HG02610 (cell line): ENCODE measurements at regions not wholly inside any gene's neighbourhood (a gene's known extent, or its start where the extent isn't known, plus 50 kb on each side); places are given as distances from the start of the nearest gene placed in this dataset.
A peak's percentile ranks its signal among the peaks of the same experiment; 100 is the strongest.
"Not testable (repeated sequence)": the region's sequence is repeated elsewhere in the genome, so short reads cannot be mapped to it uniquely, and the experiment has no call there.

Source experiments
- ATAC-seq: cut with Tn5 transposase; IDR thresholded peaks from one replicate; pipeline ENCODE4 v1.9.1; 2021; ENCODE audit warnings: mild to moderate bottlenecking, moderate library complexity; ENCODE audit not compliant: unreplicated experiment

GRCh38 chr12:80045594-80045993 is 53.7 kb upstream of the OTOGL start:
- ATAC-seq, result no peak

- peak; percentile 88 for ATAC-seq
Measured at GRCh38 chr12:80044694-80045046, 54.7 kb upstream of the OTOGL start.

- no peak for ATAC-seq
Measured at GRCh38 chr12:80041692-80042091, 57.6 kb upstream of the OTOGL start.

GRCh38 chr12:80041071-80041470 is 58.3 kb upstream of the OTOGL start:
- no peak for ATAC-seq

DNA sequence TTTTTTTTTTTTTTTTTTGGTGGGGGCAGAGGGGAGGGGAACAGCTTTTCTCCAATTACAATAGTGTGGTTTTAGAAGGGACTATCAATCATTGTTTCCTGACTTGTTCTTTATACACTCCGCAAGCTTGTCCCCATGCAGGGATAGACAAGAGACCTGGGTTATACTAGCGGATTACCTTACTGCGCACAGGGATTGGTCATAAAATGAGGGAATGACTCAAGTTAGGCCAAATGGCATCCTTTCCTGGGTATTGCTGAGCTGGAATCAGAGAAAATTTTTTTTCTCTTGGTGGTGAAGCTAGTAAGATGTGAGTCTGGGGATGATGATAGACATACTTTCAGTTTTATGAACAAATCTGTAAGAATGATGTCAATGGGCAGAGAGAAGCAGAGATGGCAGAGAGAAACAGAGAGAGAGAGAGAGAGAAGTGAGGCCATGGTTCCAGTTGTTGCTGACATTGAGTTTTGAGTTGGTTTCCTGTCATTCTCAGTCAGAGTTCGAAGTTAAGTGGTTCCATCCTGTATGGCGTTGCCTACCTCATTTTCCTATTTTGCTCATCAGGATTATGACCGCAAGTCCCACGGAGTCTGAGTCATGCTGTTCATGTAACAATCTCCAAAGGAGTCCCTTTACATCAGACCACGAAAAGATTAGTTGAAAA is 59.1 kb upstream of the OTOGL start:
- no peak for ATAC-seq

GRCh38 chr12:80038062-80038560 is 61.2 kb upstream of the OTOGL start:
- ATAC-seq, result no peak

DNA sequence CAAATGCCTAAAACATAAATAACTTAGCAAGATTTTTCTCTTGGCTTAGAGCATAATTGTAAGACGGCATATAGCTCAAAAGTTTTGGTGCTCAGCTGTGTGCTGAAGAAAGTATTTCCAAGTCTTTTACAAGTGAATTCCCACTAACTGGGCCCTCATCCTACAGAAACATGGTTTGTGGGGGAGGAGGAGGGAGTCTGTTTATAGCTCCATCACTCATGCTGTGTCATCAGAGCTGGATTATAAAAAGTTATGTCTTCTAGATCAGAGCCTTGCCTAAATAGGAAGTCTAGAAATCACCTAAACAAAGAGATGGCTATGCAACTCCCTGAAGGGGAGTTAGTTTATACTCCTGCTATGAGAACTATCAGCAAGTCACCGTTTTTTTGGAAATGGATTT is 65.9 kb upstream of the OTOGL start:
- no peak for ATAC-seq

DNA sequence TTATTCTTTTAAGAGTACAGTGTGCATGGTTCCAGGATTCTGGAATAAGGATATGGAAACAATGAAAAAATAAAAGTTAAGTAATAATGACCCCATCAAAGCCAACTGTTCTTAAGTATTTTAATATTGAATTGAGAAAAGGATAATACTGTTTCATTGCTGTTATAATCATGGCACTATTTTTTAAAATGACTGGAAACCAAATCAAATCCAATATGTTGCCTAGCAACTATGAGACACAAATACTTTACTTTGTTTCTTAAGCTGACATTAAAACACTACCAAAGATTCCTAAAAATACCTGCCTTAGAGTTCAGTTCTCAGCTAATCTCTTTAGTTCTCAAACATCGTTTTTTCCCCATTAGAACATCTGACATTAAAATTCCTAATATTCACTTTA is 66.4 kb upstream of the OTOGL start:
- ATAC-seq, result no peak

GRCh38 chr12:80031229-80031628 is 68.1 kb upstream of the OTOGL start:
- ATAC-seq, result no peak

GRCh38 chr12:80025638-80026037 is 73.7 kb upstream of the OTOGL start:
- no peak for ATAC-seq

- no peak for ATAC-seq
Measured at GRCh38 chr12:80019691-80020090, 79.6 kb upstream of the OTOGL start.

DNA sequence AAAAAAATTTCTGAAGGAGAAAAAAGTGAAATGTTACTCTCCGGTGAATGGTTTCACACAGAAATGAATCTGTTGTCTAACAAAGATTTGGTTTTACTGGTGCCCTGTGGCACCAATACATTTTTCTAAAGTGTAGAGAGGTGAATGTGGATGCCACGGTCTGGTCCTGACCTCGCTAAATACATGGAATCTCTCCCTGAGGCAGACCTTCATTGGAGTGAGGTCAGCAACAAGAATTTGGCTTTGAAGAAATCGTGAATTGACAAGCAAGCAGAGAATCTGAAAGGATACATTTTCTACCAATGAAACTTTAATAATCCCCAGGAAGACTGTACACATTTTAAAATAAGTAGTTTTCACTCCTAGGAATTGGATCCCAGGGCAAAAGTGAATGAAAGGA is 81.2 kb upstream of the OTOGL start:
- no peak for ATAC-seq

DNA sequence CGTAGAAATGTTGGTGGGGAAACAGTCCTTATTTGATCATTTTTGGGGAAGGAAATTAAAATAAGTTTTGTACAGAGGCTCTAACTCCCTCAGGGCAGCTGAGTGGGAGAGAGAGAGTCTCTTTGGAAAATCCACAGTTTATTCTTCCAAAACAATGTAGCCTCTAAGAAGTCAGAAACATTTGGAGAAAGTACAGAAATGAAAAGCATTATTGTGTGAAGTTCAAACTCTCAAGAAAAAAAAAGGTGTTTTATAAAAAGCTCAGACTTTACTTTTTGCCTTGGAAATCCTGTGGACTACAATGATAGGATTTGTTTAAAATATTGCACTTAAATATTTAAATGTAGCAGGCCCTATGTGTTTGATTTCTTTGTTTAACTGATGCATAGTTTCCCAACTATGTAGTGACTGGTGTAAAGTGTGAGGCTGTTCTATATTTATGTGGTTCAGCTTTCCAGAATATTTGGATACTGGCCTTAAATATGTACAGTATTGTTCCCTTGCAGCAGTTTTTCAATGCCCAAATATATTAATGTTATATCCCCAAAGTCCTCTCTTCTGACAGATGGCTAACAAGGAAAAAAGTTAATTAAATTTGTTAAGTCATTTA is 82.0 kb upstream of the OTOGL start:
- ATAC-seq, result no peak

DNA sequence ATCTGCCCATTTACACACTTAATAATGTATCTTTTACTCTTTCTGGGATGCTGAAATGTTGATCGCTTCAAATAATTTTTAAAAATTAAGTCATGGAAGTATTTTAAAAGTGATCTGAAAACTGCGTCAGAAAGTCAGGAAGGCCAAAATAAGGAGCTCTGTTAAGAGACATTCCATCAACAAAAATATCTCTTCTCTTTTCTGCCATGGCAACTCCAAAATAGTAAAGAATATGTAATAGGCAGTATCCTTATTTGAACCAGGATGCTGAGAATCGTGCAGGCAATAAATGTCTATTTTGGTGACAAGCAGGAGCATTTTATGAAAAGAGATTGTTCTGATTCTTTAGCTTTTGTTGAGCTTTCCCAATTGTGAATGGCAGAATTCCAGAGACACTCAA is 81.8 kb upstream of the PPP1R12A start:
- ATAC-seq, result no peak

- ATAC-seq, result no peak
Measured at GRCh38 chr12:80015660-80016059, 80.8 kb upstream of the PPP1R12A start.

DNA sequence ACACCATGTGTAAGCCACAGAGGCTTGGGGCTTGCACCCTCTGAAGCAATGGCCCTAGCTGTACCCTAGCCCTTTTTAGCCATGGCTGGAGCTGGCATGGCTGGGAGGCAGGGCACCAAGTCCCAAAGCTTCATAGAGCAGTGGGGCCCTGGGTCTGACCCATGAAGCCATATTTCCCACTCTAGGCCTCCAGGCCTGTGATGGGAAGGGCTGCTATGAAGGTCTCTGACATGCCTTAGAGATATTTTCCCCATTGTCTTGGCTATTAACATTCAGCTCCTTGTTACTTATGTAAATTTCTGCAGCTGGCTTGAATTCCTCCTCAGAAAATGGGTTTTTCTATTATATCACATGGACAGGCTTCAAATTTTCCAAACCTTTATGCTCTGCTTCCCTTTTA is 68.8 kb upstream of the PPP1R12A start:
- not testable (repeated sequence) for ATAC-seq

DNA sequence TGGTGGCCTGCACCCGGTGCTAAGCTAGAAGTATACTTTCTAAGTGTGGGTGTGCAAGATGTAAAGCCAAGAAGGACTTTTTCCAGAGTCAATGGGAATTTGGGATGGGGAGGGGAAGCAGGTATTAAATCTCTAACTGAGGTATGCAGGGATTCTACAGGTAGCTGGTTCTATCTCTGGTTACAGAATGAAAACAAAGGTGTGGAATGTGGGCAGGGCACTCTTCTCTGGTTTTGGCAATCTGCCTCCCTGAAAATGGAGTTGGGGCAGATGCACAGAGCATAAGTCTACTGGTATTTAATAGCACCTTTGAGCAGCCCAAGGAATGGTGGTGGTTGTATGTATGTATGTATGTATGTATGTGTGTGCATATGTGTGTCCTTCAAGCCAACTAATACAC is 66.7 kb upstream of the PPP1R12A start:
- ATAC-seq, result no peak

DNA sequence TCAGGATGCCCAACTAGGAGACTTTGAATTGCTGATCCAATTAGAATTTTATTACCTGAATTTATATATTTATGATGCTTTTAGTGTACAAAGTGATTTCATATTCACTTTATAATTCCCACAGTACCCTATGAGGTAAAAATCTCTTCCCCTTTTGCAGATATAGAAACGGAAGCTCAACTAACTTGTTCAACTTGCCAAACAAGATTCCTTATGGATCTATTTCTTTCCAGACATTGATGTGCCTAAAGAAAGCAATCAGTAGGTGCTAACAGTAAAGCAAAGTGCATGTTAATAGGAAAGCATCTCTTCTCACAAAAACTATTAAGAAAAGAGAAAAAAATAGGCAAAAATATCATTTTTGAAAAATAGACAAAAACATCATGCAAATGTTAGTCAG is 65.9 kb upstream of the PPP1R12A start:
- ATAC-seq, result no peak

DNA sequence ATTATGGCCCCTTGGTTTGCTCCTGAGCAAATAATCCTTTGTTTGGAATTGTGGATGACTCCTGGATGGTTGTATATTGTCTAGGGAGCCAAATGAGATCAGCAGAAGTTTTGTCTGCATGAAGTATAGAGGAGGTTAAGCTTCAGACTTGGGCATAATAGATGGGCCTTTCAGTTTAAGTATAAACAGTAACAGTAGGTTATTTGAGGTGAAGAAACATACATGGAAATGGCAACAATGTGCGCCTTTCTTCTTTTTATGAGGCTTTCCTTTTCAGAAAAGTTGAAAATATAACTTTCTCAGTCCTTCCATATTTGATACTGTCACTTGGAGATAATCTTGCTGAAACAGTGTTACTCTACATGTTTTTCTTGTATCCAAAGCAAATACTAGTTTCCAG is 63.7 kb upstream of the PPP1R12A start:
- no peak for ATAC-seq

DNA sequence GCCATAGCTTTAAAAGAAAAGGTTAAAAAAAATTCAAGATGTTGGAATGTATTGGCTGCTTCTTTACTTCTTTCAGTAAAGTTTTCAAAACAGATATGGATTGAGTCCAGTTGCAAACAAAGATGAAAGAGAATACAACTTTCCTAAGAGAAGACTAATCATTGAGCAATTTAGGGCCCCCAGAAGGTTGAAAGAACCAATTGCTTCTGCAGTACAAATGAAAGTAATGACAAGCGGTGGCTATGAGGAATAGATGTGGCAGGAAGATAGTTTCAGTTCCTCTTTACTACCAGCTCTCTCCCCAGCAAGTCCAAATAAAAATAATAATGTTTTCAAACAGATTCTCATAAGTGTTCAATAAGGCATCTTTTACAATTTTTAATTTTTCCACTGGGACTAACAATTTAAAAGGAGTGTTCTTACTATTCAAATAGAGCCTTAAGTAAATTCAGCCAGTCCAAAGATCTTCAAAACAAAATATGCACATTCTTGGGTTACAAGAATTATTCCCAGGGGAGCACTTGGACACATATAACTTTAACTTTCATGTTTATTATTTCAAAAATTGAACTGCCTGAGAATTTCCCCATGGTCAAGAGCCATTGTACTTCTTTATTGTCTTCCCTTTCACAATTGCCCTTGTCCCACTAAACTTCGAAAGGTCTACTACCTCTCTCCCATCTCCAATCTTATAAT is 62.3 kb upstream of the PPP1R12A start:
- peak; percentile 100 for ATAC-seq

GRCh38 chr12:79995385-79996084 is 60.6 kb upstream of the PPP1R12A start:
- not testable (repeated sequence) for ATAC-seq
